ENCODE measurements at regions not wholly inside any gene's neighbourhood (a gene's known extent, or its start where the extent isn't known, plus 50 kb on each side); places are given as distances from the start of the nearest gene placed in this dataset.

DNA sequence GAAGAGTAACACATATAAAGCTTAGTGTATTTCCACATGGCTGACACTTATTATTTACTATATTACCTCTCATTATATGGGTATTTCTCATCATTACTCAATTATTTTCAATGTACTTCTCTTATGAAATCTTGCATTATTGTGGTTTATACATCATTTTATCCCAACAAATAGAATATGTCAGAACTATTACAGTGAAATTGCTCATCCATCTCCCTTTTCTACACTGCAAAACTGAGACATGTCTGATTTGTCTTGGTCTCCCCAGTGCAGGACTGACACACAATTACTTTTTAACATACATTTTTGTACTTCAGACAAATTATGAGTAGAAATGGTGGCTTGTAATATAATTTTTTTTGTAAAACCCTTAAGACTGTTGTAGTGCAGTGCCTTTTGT is 600.9 kb downstream of the PLCL1 start:
- TF ChIP-seq, protein P1, sequence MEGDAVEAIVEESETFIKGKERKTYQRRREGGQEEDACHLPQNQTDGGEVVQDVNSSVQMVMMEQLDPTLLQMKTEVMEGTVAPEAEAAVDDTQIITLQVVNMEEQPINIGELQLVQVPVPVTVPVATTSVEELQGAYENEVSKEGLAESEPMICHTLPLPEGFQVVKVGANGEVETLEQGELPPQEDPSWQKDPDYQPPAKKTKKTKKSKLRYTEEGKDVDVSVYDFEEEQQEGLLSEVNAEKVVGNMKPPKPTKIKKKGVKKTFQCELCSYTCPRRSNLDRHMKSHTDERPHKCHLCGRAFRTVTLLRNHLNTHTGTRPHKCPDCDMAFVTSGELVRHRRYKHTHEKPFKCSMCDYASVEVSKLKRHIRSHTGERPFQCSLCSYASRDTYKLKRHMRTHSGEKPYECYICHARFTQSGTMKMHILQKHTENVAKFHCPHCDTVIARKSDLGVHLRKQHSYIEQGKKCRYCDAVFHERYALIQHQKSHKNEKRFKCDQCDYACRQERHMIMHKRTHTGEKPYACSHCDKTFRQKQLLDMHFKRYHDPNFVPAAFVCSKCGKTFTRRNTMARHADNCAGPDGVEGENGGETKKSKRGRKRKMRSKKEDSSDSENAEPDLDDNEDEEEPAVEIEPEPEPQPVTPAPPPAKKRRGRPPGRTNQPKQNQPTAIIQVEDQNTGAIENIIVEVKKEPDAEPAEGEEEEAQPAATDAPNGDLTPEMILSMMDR (IDR thresholded peaks at IDR 0.05) = no peak
- no peak for TF ChIP-seq POLR2A (IDR thresholded peaks at IDR 0.05)
